Stimulated activated CD4-positive, alpha-beta T cell treated with anti-CD3 and anti-CD28 coated beads, Interleukin-12 subunit alpha, Interleukin-12 subunit beta, amount 100 ng/mL, for 4 hours (primary cell): ENCODE measurements at regions not wholly inside any gene's neighbourhood (a gene's known extent, or its start where the extent isn't known, plus 50 kb on each side); places are given as distances from the start of the nearest gene placed in this dataset.
"Not testable (repeated sequence)": the region's sequence is repeated elsewhere in the genome, so short reads cannot be mapped to it uniquely, and the experiment has no call there.

ENCODE experiments used
- DNase-seq: peaks from one replicate; pipeline ENCODE4 v3.0.0-alpha.2; 2020

DNA sequence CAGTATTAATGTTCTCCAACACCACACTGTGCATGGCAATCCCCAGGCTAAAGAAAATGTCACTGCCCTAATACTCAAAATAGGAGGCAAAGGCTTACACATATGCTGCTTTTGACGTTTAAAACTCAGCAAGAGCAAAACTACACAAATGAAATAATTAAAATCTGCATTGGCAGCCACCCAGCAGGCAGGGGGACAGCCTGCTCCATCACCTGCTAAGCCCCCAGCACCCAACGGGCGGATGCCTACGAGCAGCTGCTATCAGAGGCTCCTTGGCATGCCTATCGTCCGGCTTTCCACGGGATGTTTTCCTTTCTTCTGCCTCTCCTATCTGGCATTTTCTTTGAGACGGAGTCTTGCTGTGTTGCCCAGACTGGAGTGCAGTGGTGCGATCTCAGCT, 337.5 kb downstream of the SOX9 start:
- no peak for DNase-seq

DNA sequence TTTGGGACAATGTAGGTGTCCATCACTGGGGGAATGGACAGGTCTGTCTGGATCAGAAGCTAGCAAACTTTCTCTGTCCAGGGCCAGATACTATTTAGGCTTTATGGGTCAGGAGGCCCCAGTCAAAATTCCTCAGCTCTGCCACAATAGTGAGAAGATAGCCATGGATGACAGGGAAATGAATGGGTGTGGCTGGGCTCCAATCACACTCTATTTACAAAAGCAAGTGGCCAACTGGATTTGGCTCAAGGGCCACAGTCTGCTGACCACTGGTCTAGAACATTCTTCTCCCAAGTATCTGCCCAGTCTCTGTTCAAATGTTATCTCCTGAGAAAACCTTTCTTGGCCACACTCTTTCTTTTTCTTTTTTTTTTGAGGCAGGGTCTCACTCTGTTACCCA, 339.9 kb downstream of the SOX9 start:
- no peak for DNase-seq

DNA sequence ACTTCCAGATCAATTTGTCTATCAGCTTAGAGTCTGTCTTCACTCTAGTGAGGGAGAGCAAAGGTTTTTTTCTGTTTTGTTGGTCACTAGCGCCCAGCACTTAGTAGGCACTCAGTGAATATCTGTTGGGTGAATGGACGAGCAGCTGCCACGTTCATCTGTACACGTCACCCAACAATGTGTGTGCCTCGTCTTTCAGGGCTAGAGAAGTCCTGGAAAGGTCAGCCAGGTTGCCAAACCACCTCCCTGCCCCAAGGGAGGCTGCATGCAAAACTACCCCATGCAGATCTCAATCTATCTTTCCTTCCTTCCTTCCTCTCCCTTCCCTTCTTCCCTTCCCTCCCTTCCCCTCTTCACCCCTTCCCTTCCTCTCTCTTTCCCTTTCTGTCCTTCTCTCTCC, 340.9 kb downstream of the SOX9 start:
- no peak for DNase-seq

- no peak for DNase-seq
These were observed 341.6 kb downstream of the SOX9 start for GRCh38 chr17:72462407-72462806.

- no peak for DNase-seq
These were observed 342.0 kb downstream of the SOX9 start for GRCh38 chr17:72462814-72463213.

- no peak for DNase-seq
These were observed 342.7 kb downstream of the SOX9 start for GRCh38 chr17:72463287-72464102.

- DNase-seq: not testable (repeated sequence)
These were observed 343.4 kb downstream of the SOX9 start for GRCh38 chr17:72464221-72464620.

DNA sequence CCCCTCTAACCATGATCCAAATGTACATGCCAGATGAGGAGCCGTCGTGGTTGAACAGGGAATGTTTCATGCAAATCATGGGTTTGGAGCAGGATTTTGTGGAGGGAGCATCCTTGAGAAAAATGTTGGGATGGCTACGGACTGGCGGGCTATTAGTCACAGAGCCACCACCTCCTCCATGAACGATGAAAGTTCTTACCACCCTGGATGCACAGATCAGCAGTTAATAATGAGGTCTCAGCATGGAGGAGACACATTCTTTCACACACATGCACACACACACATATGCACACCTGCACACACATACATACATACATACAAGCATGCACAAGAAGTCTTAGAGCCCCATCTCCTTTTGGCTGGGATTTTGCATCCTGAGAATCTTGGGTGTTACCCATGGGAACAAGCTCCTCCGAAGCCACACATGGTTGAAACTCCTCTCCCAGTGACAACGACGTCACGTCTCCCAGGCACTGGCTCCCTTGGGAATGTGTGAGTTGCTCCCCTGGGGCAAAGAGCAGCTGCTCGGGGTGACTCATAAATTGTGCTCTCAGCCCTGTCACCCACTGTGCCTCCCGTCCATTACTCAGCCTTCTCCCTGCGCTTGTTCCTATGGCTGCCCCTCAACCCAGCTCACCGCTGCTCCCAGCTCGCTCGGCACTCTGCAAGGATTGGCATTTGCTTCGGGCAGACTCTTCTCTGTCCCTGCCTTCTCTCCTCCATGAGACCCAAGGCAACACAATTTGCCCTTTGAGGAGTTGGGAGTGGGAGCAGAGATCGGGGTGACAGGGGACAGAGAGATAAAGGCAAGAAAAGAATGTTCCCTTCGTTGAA, 344.6 kb downstream of the SOX9 start:
- no peak for DNase-seq

DNA sequence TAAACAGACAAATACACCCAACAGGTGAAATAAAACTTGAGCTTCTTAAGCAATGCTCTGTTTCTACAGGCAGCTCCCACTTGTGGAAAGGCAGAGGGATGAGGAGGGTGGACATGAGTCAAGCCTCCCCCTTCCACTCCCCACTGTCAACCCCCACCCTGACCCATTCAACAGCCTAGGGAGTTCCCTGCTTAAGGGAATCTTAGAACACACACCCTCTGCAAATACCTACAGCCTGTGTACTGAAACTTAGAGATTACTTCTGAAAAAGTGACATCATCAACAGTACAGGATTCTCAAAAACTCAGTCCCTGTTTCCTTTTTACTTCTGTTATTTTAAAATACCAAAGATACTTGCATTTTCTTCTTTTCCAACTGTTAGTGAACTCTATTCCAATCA, 345.4 kb downstream of the SOX9 start:
- DNase-seq: no peak

DNA sequence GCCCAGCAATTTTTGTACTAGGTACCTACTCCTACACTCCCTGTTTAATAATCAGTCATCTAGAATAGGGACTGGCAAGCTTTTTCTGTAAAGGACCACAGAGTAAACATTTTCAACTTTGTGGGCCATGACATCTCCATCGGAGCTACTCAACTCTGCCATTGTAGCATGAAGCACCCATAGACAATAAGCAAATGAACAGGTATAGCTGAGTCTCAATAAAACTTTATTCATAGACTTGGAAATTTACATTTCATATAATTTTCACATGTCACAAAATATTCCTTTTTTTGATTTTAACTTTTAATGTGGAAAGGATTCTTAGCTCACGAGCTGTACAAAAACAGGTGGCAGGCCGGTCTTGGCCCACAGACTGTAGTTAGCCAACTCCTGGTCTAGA, 345.8 kb downstream of the SOX9 start:
- DNase-seq: no peak

GRCh38 chr17:72467841-72468653, 347.2 kb downstream of the SOX9 start:
- no peak for DNase-seq

DNA sequence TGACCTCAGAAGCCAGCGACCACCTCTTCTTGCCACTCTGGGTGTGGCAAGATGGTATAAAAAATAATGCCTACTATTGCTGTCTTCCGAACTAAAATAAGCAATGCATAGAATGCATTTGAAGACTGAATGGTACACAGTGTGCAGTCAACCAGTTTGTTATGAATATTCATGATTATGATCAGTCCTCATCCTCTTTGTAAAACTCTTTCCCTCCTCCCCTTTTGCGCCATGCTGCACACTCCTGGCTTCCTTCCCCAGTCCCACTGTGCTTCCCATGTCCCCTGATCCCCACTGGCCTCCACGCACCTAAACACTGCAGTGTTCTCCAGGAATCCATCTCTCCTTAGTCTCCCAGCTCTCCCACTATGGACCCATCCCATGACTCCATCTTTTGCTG, 348.0 kb downstream of the SOX9 start:
- no peak for DNase-seq

DNA sequence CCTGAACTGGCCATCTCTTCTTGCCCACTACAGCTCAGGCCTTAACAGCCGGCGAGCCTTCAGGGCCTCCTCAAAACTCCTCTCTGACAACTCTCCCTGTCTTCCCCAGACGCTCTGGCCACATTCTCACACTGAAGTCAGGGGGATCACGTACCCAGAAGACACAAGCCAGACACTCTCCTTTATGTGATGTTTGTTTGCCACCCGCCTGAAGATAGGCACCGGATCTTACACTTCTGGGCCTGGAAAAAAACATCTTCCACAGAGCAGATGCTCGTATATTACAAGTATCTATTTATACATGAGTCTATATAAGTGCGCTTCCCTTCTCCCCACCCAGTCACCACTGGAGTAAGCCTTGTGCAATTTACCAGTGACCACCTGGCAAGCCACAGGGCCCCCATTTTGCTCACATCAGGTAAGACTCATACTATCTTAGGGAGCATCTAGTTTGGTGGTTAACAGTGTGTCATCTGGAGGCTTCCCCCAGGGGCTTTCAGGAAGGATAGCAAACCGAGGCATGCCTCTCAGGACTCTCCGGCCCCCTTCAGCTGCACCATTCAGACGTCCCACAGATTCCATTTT, 349.4 kb downstream of the SOX9 start:
- DNase-seq: no peak

GRCh38 chr17:72470734-72471133, 349.9 kb downstream of the SOX9 start:
- no peak for DNase-seq

DNA sequence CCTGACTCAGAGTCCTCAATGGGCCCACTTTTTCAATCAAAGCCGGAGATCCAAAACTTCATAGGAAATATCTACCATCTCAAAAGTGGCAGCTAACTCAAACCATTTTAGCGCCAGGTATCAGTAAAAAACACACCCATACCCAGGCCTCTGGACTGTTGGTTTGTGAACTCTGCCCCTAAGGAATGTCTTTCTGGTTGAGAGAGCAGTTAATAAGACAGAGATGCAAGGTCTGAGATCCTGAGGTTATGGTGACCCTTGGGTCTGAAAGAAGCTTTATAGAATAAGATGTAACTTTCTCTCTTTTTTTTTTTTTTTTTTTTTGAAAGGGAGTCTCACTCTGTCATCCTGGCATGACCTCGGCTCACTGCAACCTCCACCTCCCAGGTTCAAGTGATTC, 350.5 kb downstream of the SOX9 start:
- no peak for DNase-seq

DNA sequence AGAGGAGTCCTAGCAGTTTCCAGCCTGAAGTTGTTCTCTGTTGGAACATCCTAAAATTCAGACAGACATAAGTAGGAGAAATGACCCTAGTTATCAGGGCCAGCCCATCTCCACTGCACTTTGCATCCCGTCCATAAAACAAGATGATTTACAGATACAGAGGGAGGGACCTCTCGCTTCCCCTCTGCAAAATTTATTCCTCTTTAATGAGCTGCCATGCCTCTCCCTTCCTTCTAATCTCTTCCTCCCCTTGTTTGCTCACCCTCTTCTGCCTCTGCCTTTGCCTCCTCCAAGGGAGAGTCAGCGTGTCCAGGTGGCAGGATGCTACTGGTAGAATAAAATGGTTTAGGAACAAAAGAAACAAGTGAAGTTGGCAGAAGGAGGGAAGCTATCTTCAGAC, 351.3 kb downstream of the SOX9 start:
- DNase-seq: no peak

DNA sequence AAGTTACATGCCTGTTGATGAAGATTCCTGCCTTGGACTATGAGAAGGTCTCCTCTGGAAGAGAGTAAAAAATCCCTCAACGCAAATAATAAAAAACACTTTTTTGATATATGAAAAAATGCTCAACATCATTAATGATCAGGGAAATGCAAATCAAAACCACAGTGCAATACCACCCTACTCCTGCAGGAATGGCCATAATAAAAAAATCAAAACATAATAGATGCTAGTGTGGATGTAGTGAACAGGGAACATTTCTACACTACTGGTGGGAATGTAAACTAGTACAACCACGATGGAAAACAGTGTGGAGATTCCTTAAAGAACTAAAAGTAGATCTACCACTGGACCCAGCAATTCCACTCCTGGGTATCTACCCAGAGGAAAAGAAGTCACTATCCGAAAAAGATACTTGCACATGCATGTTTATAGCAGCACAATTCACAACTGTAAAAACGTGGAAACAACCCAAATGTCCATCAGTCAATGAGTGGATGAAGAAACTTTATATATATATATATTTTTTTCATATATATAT, 352.1 kb downstream of the SOX9 start:
- DNase-seq: not testable (repeated sequence)

GRCh38 chr17:72474243-72474642, 353.4 kb downstream of the SOX9 start:
- no peak for DNase-seq

DNA sequence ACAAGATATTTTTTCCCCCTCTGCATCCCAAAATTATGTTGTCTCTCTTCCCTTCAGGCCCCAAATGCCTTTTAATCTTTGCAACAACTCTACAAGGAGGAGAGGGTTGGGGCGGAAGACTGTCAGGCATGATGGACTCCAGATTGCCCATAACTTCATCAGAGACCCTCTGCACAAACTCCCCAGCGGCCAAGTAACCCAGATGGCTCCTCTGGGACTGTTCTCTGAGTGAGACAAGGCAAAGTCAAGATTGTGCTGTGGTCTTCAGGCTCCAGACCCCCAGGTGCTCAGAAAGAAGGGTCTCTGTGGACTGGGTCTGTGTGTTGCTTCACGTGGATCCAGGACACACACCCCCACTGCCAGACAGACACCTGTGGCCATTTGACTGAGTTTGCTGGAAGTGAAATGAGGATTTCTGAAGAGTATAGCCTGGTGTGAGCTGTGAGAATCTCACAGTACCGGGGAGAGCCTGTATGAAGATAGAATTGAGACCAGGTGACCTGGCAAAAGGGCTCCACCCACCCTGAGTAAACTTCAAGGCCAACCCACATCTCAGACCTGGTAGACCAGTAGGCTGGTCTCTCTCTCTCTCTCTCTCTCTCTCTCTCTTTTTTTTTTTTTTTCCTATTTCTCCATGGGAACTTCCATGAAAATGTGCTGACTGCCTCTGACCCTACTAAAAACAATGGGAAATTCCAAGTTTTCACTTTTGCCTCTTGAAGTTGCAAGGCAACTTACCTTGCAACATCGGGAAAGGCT, 354.1 kb downstream of the SOX9 start:
- DNase-seq: no peak

DNA sequence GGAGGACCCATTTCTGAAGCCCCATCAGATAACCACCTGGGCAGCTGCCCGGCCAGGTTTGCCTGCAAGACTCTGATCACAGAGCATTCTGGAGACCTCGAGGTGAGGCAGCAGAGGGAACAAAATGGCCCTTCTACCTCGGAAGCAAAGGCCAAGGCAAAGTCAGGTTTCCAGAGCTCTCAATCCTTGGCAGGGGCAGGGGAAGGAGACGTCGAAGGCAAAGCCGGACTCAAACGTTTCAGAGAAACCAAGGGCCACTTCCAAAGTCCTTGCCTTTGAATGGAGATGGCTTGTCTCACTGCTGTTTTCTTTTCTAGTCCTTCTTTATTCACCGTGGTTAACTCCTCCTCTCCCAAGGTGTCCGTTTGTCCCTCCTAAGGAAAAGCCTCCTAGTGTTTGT, 355.3 kb downstream of the SOX9 start:
- no peak for DNase-seq

DNA sequence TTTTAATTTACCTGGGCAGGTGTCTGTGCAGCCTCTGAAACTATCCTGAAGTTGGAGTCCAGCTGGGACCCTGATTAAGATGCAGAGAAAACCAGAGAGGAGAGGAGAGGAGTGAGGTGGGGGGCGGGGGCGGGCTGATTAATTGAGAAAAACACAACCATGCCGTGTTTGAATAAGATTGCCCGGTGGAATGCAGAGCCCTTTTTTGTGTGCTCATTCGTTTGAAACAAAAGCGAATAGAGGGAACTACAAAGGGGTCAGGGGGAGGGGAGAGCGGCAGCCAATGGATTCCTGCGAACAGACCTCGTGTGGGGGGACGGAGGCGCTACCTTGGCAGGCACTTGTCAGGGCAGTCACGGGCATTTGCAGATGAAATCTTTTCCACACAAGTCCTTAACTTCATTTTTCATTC, 355.8 kb downstream of the SOX9 start:
- no peak for DNase-seq

GRCh38 chr17:72477491-72477890, 356.7 kb downstream of the SOX9 start:
- no peak for DNase-seq
